Chondrocyte (in vitro differentiated cells): ENCODE measurements at regions not wholly inside any gene's neighbourhood (a gene's known extent, or its start where the extent isn't known, plus 50 kb on each side); places are given as distances from the start of the nearest gene placed in this dataset.

ENCODE experiments used
- DNase-seq: peaks from one replicate; pipeline ENCODE4 v3.0.0; 2021; ENCODE audit warnings: mixed read lengths, low spot score
- H3K27ac Mint-ChIP-seq: one replicate; pipeline ENCODE4 v1.8.0; 2021; ENCODE audit warnings: mild to moderate bottlenecking, moderate library complexity, mixed read lengths; ENCODE audit not compliant: unreplicated experiment
- H3K27me3 Mint-ChIP-seq: 2 replicates; pipeline ENCODE4 v1.8.0; 2021; ENCODE audit warnings: low read depth, mixed read lengths
- H3K36me3 Mint-ChIP-seq: 2 replicates; pipeline ENCODE4 v1.8.0; 2021; ENCODE audit warnings: low read depth, mixed read lengths
- H3K4me1 Mint-ChIP-seq: 2 replicates; pipeline ENCODE4 v1.8.0; 2021; ENCODE audit warnings: low read depth, mild to moderate bottlenecking, mixed read lengths
- H3K4me3 Mint-ChIP-seq: one replicate; pipeline ENCODE4 v1.8.0; 2021; ENCODE audit warnings: mild to moderate bottlenecking, moderate library complexity, mixed read lengths; ENCODE audit not compliant: unreplicated experiment
- H3K9me3 Mint-ChIP-seq: 2 replicates; pipeline ENCODE4 v1.8.0; 2021; ENCODE audit warnings: low read depth, mixed read lengths
- TF ChIP-seq, protein P1 (sequence below): fragments of 200-600 bp; sonication (generic); IDR thresholded peaks from 2 replicates; pipeline ENCODE4 v1.5.0; 2021; ENCODE audit warnings: antibody characterized with exemption, mild to moderate bottlenecking, moderate library complexity

- H3K36me3 Mint-ChIP-seq = no peaks in the 10 kb centered on the region
- DNase-seq = no peak
- H3K27me3 Mint-ChIP-seq = no peaks in the 10 kb centered on the region
- peaks cover 6% of the 10 kb centered on the region for H3K4me1 Mint-ChIP-seq
- H3K9me3 Mint-ChIP-seq = no peaks in the 10 kb centered on the region
- TF ChIP-seq, protein P1, sequence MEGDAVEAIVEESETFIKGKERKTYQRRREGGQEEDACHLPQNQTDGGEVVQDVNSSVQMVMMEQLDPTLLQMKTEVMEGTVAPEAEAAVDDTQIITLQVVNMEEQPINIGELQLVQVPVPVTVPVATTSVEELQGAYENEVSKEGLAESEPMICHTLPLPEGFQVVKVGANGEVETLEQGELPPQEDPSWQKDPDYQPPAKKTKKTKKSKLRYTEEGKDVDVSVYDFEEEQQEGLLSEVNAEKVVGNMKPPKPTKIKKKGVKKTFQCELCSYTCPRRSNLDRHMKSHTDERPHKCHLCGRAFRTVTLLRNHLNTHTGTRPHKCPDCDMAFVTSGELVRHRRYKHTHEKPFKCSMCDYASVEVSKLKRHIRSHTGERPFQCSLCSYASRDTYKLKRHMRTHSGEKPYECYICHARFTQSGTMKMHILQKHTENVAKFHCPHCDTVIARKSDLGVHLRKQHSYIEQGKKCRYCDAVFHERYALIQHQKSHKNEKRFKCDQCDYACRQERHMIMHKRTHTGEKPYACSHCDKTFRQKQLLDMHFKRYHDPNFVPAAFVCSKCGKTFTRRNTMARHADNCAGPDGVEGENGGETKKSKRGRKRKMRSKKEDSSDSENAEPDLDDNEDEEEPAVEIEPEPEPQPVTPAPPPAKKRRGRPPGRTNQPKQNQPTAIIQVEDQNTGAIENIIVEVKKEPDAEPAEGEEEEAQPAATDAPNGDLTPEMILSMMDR = no peak
- no peak overlapping the region for H3K27ac Mint-ChIP-seq
- no peak overlapping the region for H3K4me3 Mint-ChIP-seq
Observed at GRCh38 chr18:57974585-57975265, 69.3 kb upstream of the NEDD4L start.

GRCh38 chr18:57973889-57974288, 70.1 kb upstream of the NEDD4L start:
- H3K36me3 Mint-ChIP-seq = no peaks in the 10 kb centered on the region
- no peaks in the 10 kb centered on the region for H3K9me3 Mint-ChIP-seq
- peaks cover 6% of the 10 kb centered on the region for H3K4me1 Mint-ChIP-seq
- H3K27ac Mint-ChIP-seq = no peak overlapping the region
- no peak for DNase-seq
- H3K27me3 Mint-ChIP-seq = no peaks in the 10 kb centered on the region
- TF ChIP-seq, protein P1 = no peak
- no peak overlapping the region for H3K4me3 Mint-ChIP-seq

DNA sequence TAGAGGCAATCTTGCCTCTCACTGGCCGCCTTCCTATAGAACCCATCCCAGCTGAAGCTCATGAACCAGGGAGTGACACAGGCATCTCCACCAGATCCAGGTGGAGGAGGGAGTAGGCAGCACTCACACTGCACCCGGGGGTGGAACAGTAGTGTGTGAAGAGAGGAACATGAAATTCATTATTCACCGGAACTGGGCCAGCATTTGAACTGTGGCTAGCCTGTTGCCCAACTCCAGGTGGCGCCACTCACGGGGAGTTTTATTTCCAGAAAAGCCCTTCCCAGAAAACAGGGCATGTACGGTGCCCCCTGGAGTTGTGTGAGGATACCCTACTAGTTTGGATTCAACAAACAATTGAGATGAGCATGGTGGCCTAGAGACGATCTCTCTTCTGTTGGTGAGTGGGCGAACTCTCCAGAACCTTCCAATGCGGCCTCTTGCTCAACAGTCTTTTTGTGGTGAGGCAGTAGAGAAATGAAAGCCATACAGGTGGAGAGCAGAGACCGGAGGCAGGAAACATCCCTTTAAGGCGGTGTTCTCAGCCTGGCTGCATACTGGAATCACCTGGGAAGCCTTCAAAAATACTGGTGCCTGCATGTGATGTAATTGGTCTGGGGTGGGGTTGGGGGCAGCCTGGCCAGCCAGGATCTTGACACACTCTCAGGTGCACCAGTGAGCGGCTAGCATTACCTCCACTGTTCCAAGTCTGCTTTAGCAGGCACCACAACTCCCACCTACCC, 73.5 kb upstream of the NEDD4L start:
- no peaks in the 10 kb centered on the region for H3K9me3 Mint-ChIP-seq
- no peaks in the 10 kb centered on the region for H3K27me3 Mint-ChIP-seq
- no peaks in the 10 kb centered on the region for H3K36me3 Mint-ChIP-seq
- no peak overlapping the region for H3K4me3 Mint-ChIP-seq
- TF ChIP-seq, protein P1 = peak; percentile 59
- no peak overlapping the region for H3K27ac Mint-ChIP-seq
- no peak for DNase-seq
- H3K4me1 Mint-ChIP-seq = peaks cover 6% of the 10 kb centered on the region

- no peak for DNase-seq
- TF ChIP-seq, protein P1 = no peak
Observed at GRCh38 chr18:57969824-57970223, 74.2 kb upstream of the NEDD4L start.

DNA sequence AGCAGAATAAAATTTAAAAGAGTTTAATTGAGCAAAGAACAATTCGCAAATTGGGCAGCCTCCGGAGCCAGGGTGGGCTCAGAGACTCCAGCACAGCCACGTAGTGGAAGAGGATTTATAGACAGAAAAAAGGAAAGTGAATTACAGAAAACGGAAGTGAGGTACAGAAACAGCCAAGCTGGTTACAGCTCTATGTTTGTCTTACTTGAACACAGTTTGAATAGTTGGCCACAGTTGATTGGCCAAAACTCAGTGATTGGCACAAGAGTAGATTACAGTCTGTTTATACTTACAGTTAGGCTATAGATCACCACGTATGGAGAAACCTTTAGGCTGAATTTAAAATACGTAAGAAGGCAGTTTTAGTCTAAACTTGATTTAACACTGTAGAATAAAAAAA, 78.8 kb upstream of the NEDD4L start:
- Mint-ChIP-seq H3K4me1 (peaks cover 22% of the 10 kb centered on the region), H3K4me3 (no peak overlapping the region), H3K27ac (no peak overlapping the region), H3K9me3 (no peaks in the 10 kb centered on the region), H3K27me3 (no peaks in the 10 kb centered on the region), H3K36me3 (no peaks in the 10 kb centered on the region)
- DNase-seq = no peak
- TF ChIP-seq, protein P1 = no peak

More at GRCh38 chr18:57969824-57970223, 74.2 kb upstream of the NEDD4L start:
- Mint-ChIP-seq H3K36me3 (no peaks in the 10 kb centered on the region), H3K9me3 (no peaks in the 10 kb centered on the region), H3K4me3 (no peak overlapping the region), H3K27ac (no peak overlapping the region), H3K27me3 (no peaks in the 10 kb centered on the region), H3K4me1 (peaks cover 6% of the 10 kb centered on the region)
